ENCODE measurements at regions not wholly inside any gene's neighbourhood (a gene's known extent, or its start where the extent isn't known, plus 50 kb on each side); places are given as distances from the start of the nearest gene placed in this dataset.

GRCh38 chr12:74626397-74626796 lies 88.8 kb downstream of the ATXN7L3B start:
- Histone ChIP-seq H3K27me3 (replicated peaks) (no peaks in the 10 kb centered on the region), H3K4me3 (ENCODE audit: low read depth, low read length) (no peak overlapping the region), H3K36me3 (replicated peaks) (no peaks in the 10 kb centered on the region), H3K27ac (no peak overlapping the region)
- no peak for DNase-seq
- in situ Hi-C loops (cut with HindIII; ENCODE audit: low pct_ligation_motif_present, low sequenced_read_pairs) = no loop called here
- no peak for TF ChIP-seq CTCF (IDR thresholded peaks at IDR 0.05; ENCODE audit: low read depth, low read length, missing control alignments)

GRCh38 chr12:74641262-74641661 lies 103.6 kb downstream of the ATXN7L3B start:
- no peaks in the 10 kb centered on the region for H3K36me3 ChIP-seq (replicated peaks)
- H3K4me3 ChIP-seq (ENCODE audit: low read depth, low read length) = no peak overlapping the region
- DNase-seq = no peak
- H3K27me3 ChIP-seq (replicated peaks) = no peaks in the 10 kb centered on the region
- in situ Hi-C loops (cut with HindIII; ENCODE audit: low pct_ligation_motif_present, low sequenced_read_pairs) = no loop called here
- H3K27ac ChIP-seq = no peak overlapping the region
- TF ChIP-seq CTCF (IDR thresholded peaks at IDR 0.05; ENCODE audit: low read depth, low read length, missing control alignments) = no peak

- Histone ChIP-seq H3K27ac (no peak overlapping the region), H3K36me3 (replicated peaks) (no peaks in the 10 kb centered on the region), H3K27me3 (replicated peaks) (no peaks in the 10 kb centered on the region), H3K4me3 (ENCODE audit: low read depth, low read length) (no peak overlapping the region)
- no peak for TF ChIP-seq CTCF (IDR thresholded peaks at IDR 0.05; ENCODE audit: low read depth, low read length, missing control alignments)
- DNase-seq = no peak
- in situ Hi-C loops (cut with HindIII; ENCODE audit: low pct_ligation_motif_present, low sequenced_read_pairs) = no loop called here
Measured at GRCh38 chr12:74641694-74642093, 104.1 kb downstream of the ATXN7L3B start.

GRCh38 chr12:74644681-74645080 lies 107.0 kb downstream of the ATXN7L3B start:
- TF ChIP-seq CTCF (IDR thresholded peaks at IDR 0.05; ENCODE audit: low read depth, low read length, missing control alignments) = no peak
- Histone ChIP-seq H3K27me3 (replicated peaks) (no peaks in the 10 kb centered on the region), H3K4me3 (ENCODE audit: low read depth, low read length) (no peak overlapping the region), H3K27ac (no peak overlapping the region), H3K36me3 (replicated peaks) (no peaks in the 10 kb centered on the region)
- in situ Hi-C loops (cut with HindIII; ENCODE audit: low pct_ligation_motif_present, low sequenced_read_pairs) = no loop called here
- DNase-seq = no peak

- Histone ChIP-seq H3K4me3 (ENCODE audit: low read depth, low read length) (no peak overlapping the region), H3K36me3 (replicated peaks) (no peaks in the 10 kb centered on the region), H3K27me3 (replicated peaks) (no peaks in the 10 kb centered on the region), H3K27ac (no peak overlapping the region)
- in situ Hi-C loops (cut with HindIII; ENCODE audit: low pct_ligation_motif_present, low sequenced_read_pairs) = no loop called here
- TF ChIP-seq CTCF (IDR thresholded peaks at IDR 0.05; ENCODE audit: low read depth, low read length, missing control alignments) = peak; percentile 37
- DNase-seq = no peak
Measured at GRCh38 chr12:74646831-74647230, 109.2 kb downstream of the ATXN7L3B start.

GRCh38 chr12:74647256-74647655 lies 109.6 kb downstream of the ATXN7L3B start:
- Histone ChIP-seq H3K27ac (no peak overlapping the region), H3K36me3 (replicated peaks) (no peaks in the 10 kb centered on the region), H3K4me3 (ENCODE audit: low read depth, low read length) (no peak overlapping the region), H3K27me3 (replicated peaks) (no peaks in the 10 kb centered on the region)
- no peak for TF ChIP-seq CTCF (IDR thresholded peaks at IDR 0.05; ENCODE audit: low read depth, low read length, missing control alignments)
- in situ Hi-C loops (cut with HindIII; ENCODE audit: low pct_ligation_motif_present, low sequenced_read_pairs) = no loop called here
- no peak for DNase-seq

All from brain microvascular endothelial cell (primary cell).